H1 (cell line): ENCODE measurements at regions not wholly inside any gene's neighbourhood (a gene's known extent, or its start where the extent isn't known, plus 50 kb on each side); places are given as distances from the start of the nearest gene placed in this dataset.

Source experiments
- CTCF ChIA-PET: fragments of 300-600 bp; sonication (Branson Sonifier 250); formaldehyde crosslinking; loops from one replicate; lab custom pipeline; 2021; ENCODE audit not compliant: partially characterized antibody; lab: Charles Lee
- POLR2A ChIA-PET: fragments of 300-600 bp; sonication (Branson Sonifier 250); formaldehyde crosslinking; loops from one replicate; lab custom pipeline; 2021; ENCODE audit warnings: inconsistent platforms; ENCODE audit not compliant: partially characterized antibody; lab: Charles Lee
- DNase-seq, 2 experiments: peaks; one replicate each; pipeline versions ENCODE4 v3.0.0 to v3.0.0-alpha.2; 2010 to 2022; ENCODE audit warnings: low spot score in 2 of 2, low read depth in 1 of 2, mixed read lengths in 1 of 2
- FAIRE-seq: peaks from 2 replicates; lab custom pipeline; 2011; peaks lifted over from hg19 to GRCh38; lab: Jason Lieb, UNC
- H2AFZ ChIP-seq: 2 replicates; pipeline ENCODE4 v1.8.1; 2012; ENCODE audit warnings: low read length, inconsistent platforms
- H2AK5ac ChIP-seq: 2 replicates; pipeline ENCODE4 v1.6.1; 2013; ENCODE audit warnings: low read depth, low read length
- H2BK120ac ChIP-seq: replicated peaks from 2 replicates; pipeline ENCODE3; 2013; ENCODE audit warnings: low read depth, low read length, inconsistent platforms
- H2BK12ac ChIP-seq: 2 replicates; pipeline ENCODE4 v1.6.1; 2013; ENCODE audit warnings: low read depth, low read length
- H2BK15ac ChIP-seq: 2 replicates; pipeline ENCODE4 v1.6.1; 2013; ENCODE audit warnings: low read length
- H2BK20ac ChIP-seq: 2 replicates; pipeline ENCODE4 v1.6.1; 2013; ENCODE audit warnings: low read length
- H2BK5ac ChIP-seq: 2 replicates; pipeline ENCODE4 v1.6.1; 2013; ENCODE audit warnings: low read depth, low read length
- H3K14ac ChIP-seq: 2 replicates; pipeline ENCODE4 v1.6.1; 2013; ENCODE audit warnings: inconsistent platforms; ENCODE audit not compliant: insufficient read length
- H3K18ac ChIP-seq: 2 replicates; pipeline ENCODE4 v1.6.1; 2013; ENCODE audit warnings: low read length; ENCODE audit errors: extremely low read depth
- H3K23ac ChIP-seq: 2 replicates; pipeline ENCODE4 v1.6.1; 2013; ENCODE audit warnings: inconsistent platforms; ENCODE audit not compliant: insufficient read length
- H3K23me2 ChIP-seq: 2 replicates; pipeline ENCODE4 v1.6.1; 2013; ENCODE audit warnings: low read depth, low read length
- H3K27ac ChIP-seq: 2 replicates; pipeline ENCODE4 v1.6.1; 2011; ENCODE audit warnings: low read depth, low read length, inconsistent platforms
- H3K27me3 ChIP-seq, 4 experiments: replicated peaks in 1 of 4; 1 replicate in 1 of 4; 2 replicates in 3 of 4; pipeline versions ENCODE4 v1.6.1 to v1.8.1; 2011 to 2013; ENCODE audit warnings: low read length in 3 of 4, mild to moderate bottlenecking in 3 of 4, inconsistent platforms in 2 of 4, mixed read lengths in 2 of 4, moderate library complexity in 1 of 4; ENCODE audit not compliant: control insufficient read depth in 3 of 4, insufficient read depth in 3 of 4; ENCODE audit errors: extremely low read depth in 1 of 4
- H3K36me3 ChIP-seq, 4 experiments: 2 replicates each; pipeline versions ENCODE4 v1.6.1 to v1.8.1; 2011 to 2013; ENCODE audit warnings: mild to moderate bottlenecking in 4 of 4, low read length in 3 of 4, moderate library complexity in 2 of 4, control low read depth in 1 of 4, inconsistent platforms in 1 of 4; ENCODE audit not compliant: insufficient read depth in 4 of 4, control insufficient read depth in 2 of 4
- H3K4ac ChIP-seq: replicated peaks from 2 replicates; pipeline ENCODE3; 2013; ENCODE audit warnings: low read length, low read depth, mixed read lengths, inconsistent platforms; ENCODE audit not compliant: insufficient read length
- H3K4me1 ChIP-seq, 4 experiments: replicated peaks in 1 of 4; 1 replicate in 1 of 4; 2 replicates in 3 of 4; pipeline versions ENCODE4 v1.6.1 to v1.8.1; 2011 to 2013; ENCODE audit warnings: low read length in 3 of 4, inconsistent platforms in 2 of 4, mixed read lengths in 1 of 4; ENCODE audit not compliant: insufficient read depth in 4 of 4, control insufficient read depth in 3 of 4
- H3K4me2 ChIP-seq, 2 experiments: 2 replicates each; pipeline versions ENCODE4 v1.6.1 to v1.8.1; 2011 to 2013; ENCODE audit warnings: low read depth in 2 of 2, low read length in 2 of 2, control low read depth in 1 of 2, inconsistent platforms in 1 of 2, mild to moderate bottlenecking in 1 of 2; ENCODE audit not compliant: insufficient read depth in 1 of 2
- H3K4me3 ChIP-seq, 4 experiments: fragments of 200-600, 300-600 bp in 1 of 4; sonication (generic), shearing (Covaris generic), sonication (Bioruptor Twin) in 1 of 4; 2 replicates each; pipeline versions ENCODE4 v1.5.1 to v1.8.1; 2011 to 2016; ENCODE audit warnings: low read length in 4 of 4, low read depth in 3 of 4, control low read depth in 2 of 4, inconsistent platforms in 2 of 4, mild to moderate bottlenecking in 2 of 4, mixed read lengths in 1 of 4, moderate library complexity in 1 of 4; ENCODE audit not compliant: insufficient read depth in 2 of 4; ENCODE audit errors: extremely low read depth in 1 of 4
- H3K56ac ChIP-seq: replicated peaks from 2 replicates; pipeline ENCODE3; 2013; ENCODE audit warnings: low read depth, mild to moderate bottlenecking, mixed read lengths, low read length, inconsistent platforms; ENCODE audit not compliant: insufficient read length
- H3K79me1 ChIP-seq: 2 replicates; pipeline ENCODE4 v1.6.1; 2013; ENCODE audit warnings: low read depth, low read length, control low read depth
- H3K79me2 ChIP-seq, 2 experiments: 2 replicates each; pipeline versions ENCODE4 v1.6.1 to v1.8.1; 2012 to 2013; ENCODE audit warnings: low read length in 2 of 2, mild to moderate bottlenecking in 2 of 2, inconsistent platforms in 1 of 2; ENCODE audit not compliant: insufficient read depth in 2 of 2, control insufficient read depth in 1 of 2
- H3K9ac ChIP-seq, 4 experiments: replicated peaks in 1 of 4; 1 replicate in 1 of 4; 2 replicates in 3 of 4; pipeline versions ENCODE4 v1.6.1 to v1.8.1; 2011 to 2013; ENCODE audit warnings: low read depth in 3 of 4, low read length in 3 of 4, control low read depth in 2 of 4, mild to moderate bottlenecking in 2 of 4, moderate library complexity in 2 of 4, inconsistent platforms in 1 of 4; ENCODE audit errors: extremely low read depth in 1 of 4
- H3K9me3 ChIP-seq, 2 experiments: 2 replicates each; pipeline versions ENCODE4 v1.6.1 to v1.8.1; 2012 to 2013; ENCODE audit warnings: mild to moderate bottlenecking in 2 of 2, moderate library complexity in 2 of 2, control low read depth in 1 of 2, inconsistent platforms in 1 of 2, low read depth in 1 of 2, low read length in 1 of 2, mixed read lengths in 1 of 2; ENCODE audit not compliant: insufficient read depth in 2 of 2
- H4K20me1 ChIP-seq, 2 experiments: replicated peaks in 1 of 2; 2 replicates each; pipeline versions ENCODE3 to v1.8.1; 2011 to 2013; ENCODE audit warnings: inconsistent platforms in 2 of 2, low read length in 2 of 2, mild to moderate bottlenecking in 1 of 2; ENCODE audit not compliant: insufficient read depth in 2 of 2, control insufficient read depth in 1 of 2
- H4K5ac ChIP-seq: 2 replicates; pipeline ENCODE4 v1.6.1; 2013; ENCODE audit warnings: low read length, low read depth, mixed read lengths, inconsistent platforms; ENCODE audit not compliant: insufficient read length
- H4K8ac ChIP-seq: 2 replicates; pipeline ENCODE4 v1.8.0; 2013; ENCODE audit warnings: mild to moderate bottlenecking, moderate library complexity, low read length, inconsistent platforms; ENCODE audit not compliant: insufficient read depth; ENCODE audit errors: extremely low read depth
- H4K91ac ChIP-seq: replicated peaks from 2 replicates; pipeline ENCODE3; 2013; ENCODE audit warnings: low read length, mixed read lengths, inconsistent platforms; ENCODE audit not compliant: insufficient read length
- ATF3 ChIP-seq: IDR thresholded peaks from 2 replicates; pipeline ENCODE4 v1.6.1; 2011; ENCODE audit warnings: low read depth, mild to moderate bottlenecking, low read length; ENCODE audit not compliant: insufficient read depth
- BRCA1 ChIP-seq: IDR thresholded peaks from 2 replicates; pipeline ENCODE4 v1.6.1; 2012; ENCODE audit warnings: low read depth, low read length, improper control_type of control experiment
- CHD2 ChIP-seq: IDR thresholded peaks from 2 replicates; pipeline ENCODE4 v1.6.1; 2012; ENCODE audit warnings: low read length, improper control_type of control experiment
- HDAC2 ChIP-seq, 2 experiments: fragments of 300-600 bp in 1 of 2; sonication (generic) in 1 of 2; IDR thresholded peaks; 2 replicates each; pipeline ENCODE4 v1.6.1; 2011 to 2012; ENCODE audit warnings: low read depth in 2 of 2, low read length in 2 of 2, mild to moderate bottlenecking in 2 of 2, moderate library complexity in 2 of 2, borderline replicate concordance in 1 of 2, inconsistent platforms in 1 of 2
- JUN ChIP-seq: IDR thresholded peaks from 2 replicates; pipeline ENCODE4 v1.6.1; 2011; ENCODE audit warnings: low read depth, mild to moderate bottlenecking, improper control_type of control experiment, low read length
- NRF1 ChIP-seq: IDR thresholded peaks from 2 replicates; pipeline ENCODE4 v1.6.1; 2011; ENCODE audit warnings: mild to moderate bottlenecking, low read depth, low read length, improper control_type of control experiment
- PHF8 ChIP-seq: fragments of 200-600 bp; sonication (generic); conservative IDR thresholded peaks from 2 replicates; pipeline ENCODE4 v1.7.1; 2012; ENCODE audit warnings: low read depth, mild to moderate bottlenecking, inconsistent platforms, low read length, moderate library complexity
- SAP30 ChIP-seq: fragments of 300-600 bp; sonication (generic); IDR thresholded peaks from 2 replicates; pipeline ENCODE4 v1.7.1; 2012; ENCODE audit warnings: low read length, moderate library complexity, mild to moderate bottlenecking, inconsistent platforms; ENCODE audit not compliant: insufficient read depth, insufficient replicate concordance
- SIX5 ChIP-seq: IDR thresholded peaks from 2 replicates; pipeline ENCODE4 v1.6.1; 2011; ENCODE audit warnings: mild to moderate bottlenecking, low read depth, low read length
- SUZ12 ChIP-seq: fragments of 200-600 bp; sonication (generic); IDR thresholded peaks from 2 replicates; pipeline ENCODE4 v1.6.1; 2012; ENCODE audit warnings: mild to moderate bottlenecking, inconsistent platforms, low read length, moderate library complexity, mixed read lengths
- TBP ChIP-seq: IDR thresholded peaks from 2 replicates; pipeline ENCODE4 v1.6.1; 2011; ENCODE audit warnings: low read depth, low read length, improper control_type of control experiment
- TEAD4 ChIP-seq: IDR thresholded peaks from 2 replicates; pipeline ENCODE4 v1.6.1; 2012; ENCODE audit warnings: low read depth, low read length, inconsistent platforms, mixed read lengths
- USF2 ChIP-seq: IDR thresholded peaks from 2 replicates; pipeline ENCODE4 v1.6.1; 2011; ENCODE audit warnings: low read length, improper control_type of control experiment

GRCh38 chr1:118297521-118297920 is 112.5 kb upstream of the SPAG17 start:
- no peak overlapping the region for H2AFZ ChIP-seq
- no peak for TF ChIP-seq TBP
- TF ChIP-seq CHD2, result no peak
- no peak for TF ChIP-seq SUZ12
- TF ChIP-seq USF2, result no peak
- no peak for TF ChIP-seq NRF1
- no peak for TF ChIP-seq SAP30
- TF ChIP-seq PHF8, result no peak
- no peak for TF ChIP-seq ATF3
- no peak for TF ChIP-seq BRCA1
- TF ChIP-seq JUN, result no peak
- no peak for TF ChIP-seq HDAC2 (IDR thresholded peaks at IDR 0.05; ENCODE audit: borderline replicate concordance in 1 of 2, low read depth in 2 of 2, low read length in 2 of 2)
- no peak for TF ChIP-seq TEAD4
- TF ChIP-seq SIX5, result no peak
- H3K56ac ChIP-seq, result no peak overlapping the region
- ChIA-PET CTCF (interaction anchor here (0.7 kb wide), 1 partner anchor 224 kb away, joined by 3 read pairs; no protein-coding TSS in a partner anchor), POLR2A (no interaction called here)
- FAIRE-seq, result no peak
- no peak overlapping the region for H4K5ac ChIP-seq
- H3K27ac ChIP-seq, result no peak overlapping the region
- H3K18ac ChIP-seq, result no peak overlapping the region
- no peaks in the 10 kb centered on the region for H3K23me2 ChIP-seq
- H3K14ac ChIP-seq, result no peak overlapping the region
- no peak overlapping the region for H2BK5ac ChIP-seq
- DNase-seq, result no peak
- H3K79me2 ChIP-seq, result no peaks in the 10 kb centered on the region
- H2BK20ac ChIP-seq, result no peak overlapping the region
- H2BK120ac ChIP-seq, result no peak overlapping the region
- no peak overlapping the region for H3K9ac ChIP-seq
- no peak overlapping the region for H3K23ac ChIP-seq
- no peak overlapping the region for H4K8ac ChIP-seq
- H4K20me1 ChIP-seq, result no peaks in the 10 kb centered on the region
- peaks cover 0 to 5% (median 3%) of the 10 kb centered on the region in 4 experiments; a peak in 2 of 7 replicates for H3K4me1 ChIP-seq
- no peak overlapping the region for H3K4me2 ChIP-seq
- no peak overlapping the region for H4K91ac ChIP-seq
- H2BK12ac ChIP-seq, result no peak overlapping the region
- no peak overlapping the region for H2AK5ac ChIP-seq
- H3K4ac ChIP-seq, result no peak overlapping the region
- no peaks in the 10 kb centered on the region for H3K36me3 ChIP-seq
- H3K9me3 ChIP-seq, result no peaks in the 10 kb centered on the region
- no peak overlapping the region for H2BK15ac ChIP-seq
- H3K79me1 ChIP-seq, result no peaks in the 10 kb centered on the region
- H3K4me3 ChIP-seq, result no peak overlapping the region
- no peaks in the 10 kb centered on the region for H3K27me3 ChIP-seq
